MCF 10A (cell line): ENCODE measurements at regions not wholly inside any gene's neighbourhood (a gene's known extent, or its start where the extent isn't known, plus 50 kb on each side); places are given as distances from the start of the nearest gene placed in this dataset.

Experiments
- BruUV-seq: library from RNA; stranded (reverse); fragments of 400-500 nt; replicated peaks from 2 replicates; lab custom pipeline; 2021; lab: Mats Ljungman, UMichigan
- CTCF ChIA-PET: fragments of 300-600 bp; sonication (Branson Sonifier 250); formaldehyde crosslinking; extraction: SDS; loops from one replicate; lab custom pipeline; 2021; ENCODE audit warnings: antibody characterized with exemption, inconsistent platforms; lab: Yijun Ruan, JAX
- POLR2A ChIA-PET: fragments of 300-600, 350-650 bp; sonication (Branson Sonifier 250); formaldehyde crosslinking; extraction: SDS; loops from one replicate; lab custom pipeline; 2020; ENCODE audit warnings: antibody characterized with exemption, inconsistent platforms; lab: Yijun Ruan, JAX
- DNase-seq: peaks from one replicate; pipeline ENCODE4 v3.0.0-alpha.2; 2018; ENCODE audit not compliant: unreplicated experiment
- H3K27ac Mint-ChIP-seq: one replicate; pipeline ENCODE4 v1.8.0; 2022; ENCODE audit warnings: mild to moderate bottlenecking, low read depth, mixed read lengths; ENCODE audit not compliant: unreplicated experiment
- H3K27me3 Mint-ChIP-seq: one replicate; pipeline ENCODE4 v1.8.0; 2022; ENCODE audit warnings: mixed read lengths; ENCODE audit not compliant: insufficient read depth, unreplicated experiment
- H3K36me3 Mint-ChIP-seq: one replicate; pipeline ENCODE4 v1.8.0; 2022; ENCODE audit warnings: mild to moderate bottlenecking, moderate library complexity, mixed read lengths; ENCODE audit not compliant: insufficient read depth, unreplicated experiment
- H3K4me1 Mint-ChIP-seq: one replicate; pipeline ENCODE4 v1.8.0; 2022; ENCODE audit warnings: mixed read lengths; ENCODE audit not compliant: insufficient read depth, unreplicated experiment
- H3K4me3 Mint-ChIP-seq: one replicate; pipeline ENCODE4 v1.8.0; 2022; ENCODE audit warnings: mild to moderate bottlenecking, moderate library complexity, mixed read lengths; ENCODE audit not compliant: unreplicated experiment
- H3K9me3 Mint-ChIP-seq: one replicate; pipeline ENCODE4 v1.8.0; 2022; ENCODE audit warnings: mixed read lengths; ENCODE audit not compliant: unreplicated experiment
- CTCF ChIP-seq: fragments of 200-600 bp; IDR thresholded peaks from one replicate; pipeline ENCODE4 v1.8.0; 2022; ENCODE audit warnings: antibody characterized with exemption, mild to moderate bottlenecking; ENCODE audit not compliant: unreplicated experiment
- intact Hi-C: fragments of 100-400 bp; cut with micrococcal nuclease; formaldehyde crosslinking; loops from 2 replicates; pipeline ENCODE4 v1.14.1; 2022

GRCh38 chr6:142676027-142676443 lies 268.9 kb downstream of the HIVEP2 start:
- Mint-ChIP-seq H3K9me3 (no peaks in the 10 kb centered on the region), H3K27ac (no peak overlapping the region), H3K4me3 (no peak overlapping the region), H3K27me3 (peaks cover 33% of the 10 kb centered on the region), H3K4me1 (peaks cover 5% of the 10 kb centered on the region), H3K36me3 (no peaks in the 10 kb centered on the region)
- BruUV-seq, result no TSS peak
- intact Hi-C loops, result no loop called here
- TF ChIP-seq CTCF, result no peak
- POLR2A ChIA-PET, result no interaction called here
- CTCF ChIA-PET, result interaction anchor here (0.6 kb wide), 1 partner anchor 1025 kb away, joined by 3 read pairs; no protein-coding TSS in a partner anchor
- DNase-seq, result no peak

- intact Hi-C loops, result no loop called here
- ChIA-PET CTCF (interaction anchor here (0.7 kb wide), 1 partner anchor 203 kb away, joined by 3 read pairs; no protein-coding TSS in a partner anchor), POLR2A (interaction anchor here (0.7 to 1.0 kb wide), 3 partner anchors 16 to 1774 kb away, joined by 3 to 4 read pairs (median 3); no protein-coding TSS in a partner anchor)
- no peak overlapping the region for H3K27ac Mint-ChIP-seq
- no peak for TF ChIP-seq CTCF
- no peaks in the 10 kb centered on the region for H3K9me3 Mint-ChIP-seq
- H3K4me3 Mint-ChIP-seq, result no peak overlapping the region
- H3K27me3 Mint-ChIP-seq, result peaks cover 40% of the 10 kb centered on the region
- no peak for DNase-seq
- peaks cover 5% of the 10 kb centered on the region for H3K4me1 Mint-ChIP-seq
- BruUV-seq, result no TSS peak
- H3K36me3 Mint-ChIP-seq, result no peaks in the 10 kb centered on the region
These were observed 268.3 kb downstream of the HIVEP2 start for GRCh38 chr6:142676647-142677192.

DNA sequence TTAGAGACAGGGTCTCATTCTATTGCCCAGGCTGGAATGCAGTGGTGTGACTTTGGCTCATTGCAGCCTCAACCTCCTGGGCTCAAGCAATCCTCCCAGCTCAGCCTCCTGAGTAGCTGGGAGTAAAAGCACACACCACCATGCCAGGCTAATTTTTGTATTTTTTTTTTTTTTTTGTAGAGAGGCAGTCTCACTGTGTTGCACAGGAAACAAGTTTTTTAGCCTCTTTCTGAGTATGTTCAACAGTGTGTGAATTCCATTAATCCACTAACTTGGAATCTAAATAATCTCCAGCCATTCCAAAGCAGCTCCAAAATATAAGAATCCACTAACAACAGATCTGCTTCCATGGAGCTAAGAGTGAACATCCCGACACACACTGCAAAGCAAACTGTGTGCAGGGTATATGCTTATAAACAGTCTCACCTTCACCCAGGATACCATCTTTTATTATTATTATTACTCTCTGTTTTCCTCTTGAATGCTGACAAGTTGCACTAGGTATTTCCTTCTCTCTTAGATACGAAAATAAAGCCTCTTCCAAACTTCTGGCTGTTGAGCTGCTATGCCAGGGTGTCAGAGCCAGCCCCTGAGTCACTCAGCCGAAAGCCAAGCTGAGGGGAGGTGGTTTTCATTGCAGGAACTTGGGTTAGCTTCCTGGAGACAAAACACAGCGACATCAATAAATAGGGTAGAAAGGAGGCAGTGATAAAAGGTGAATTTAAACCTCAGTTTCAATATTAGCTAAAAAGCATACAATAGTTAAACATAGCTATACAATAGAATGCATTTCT lies 264.9 kb downstream of the HIVEP2 start:
- TF ChIP-seq CTCF, result no peak
- H3K36me3 Mint-ChIP-seq, result no peaks in the 10 kb centered on the region
- intact Hi-C loops, result no loop called here
- no peak for DNase-seq
- peaks cover 36% of the 10 kb centered on the region for H3K27me3 Mint-ChIP-seq
- CTCF ChIA-PET, result interaction anchor here (0.6 to 1.8 kb wide), 5 partner anchors 13 to 209 kb away, joined by 3 to 10 read pairs (median 3); no protein-coding TSS in a partner anchor
- POLR2A ChIA-PET, result interaction anchor here (0.6 kb wide), 1 partner anchor 723 kb away, joined by 3 read pairs; no protein-coding TSS in a partner anchor
- no peak overlapping the region for H3K27ac Mint-ChIP-seq
- no peak overlapping the region for H3K4me3 Mint-ChIP-seq
- BruUV-seq, result no TSS peak
- H3K9me3 Mint-ChIP-seq, result no peaks in the 10 kb centered on the region
- peaks cover 8% of the 10 kb centered on the region for H3K4me1 Mint-ChIP-seq

DNA sequence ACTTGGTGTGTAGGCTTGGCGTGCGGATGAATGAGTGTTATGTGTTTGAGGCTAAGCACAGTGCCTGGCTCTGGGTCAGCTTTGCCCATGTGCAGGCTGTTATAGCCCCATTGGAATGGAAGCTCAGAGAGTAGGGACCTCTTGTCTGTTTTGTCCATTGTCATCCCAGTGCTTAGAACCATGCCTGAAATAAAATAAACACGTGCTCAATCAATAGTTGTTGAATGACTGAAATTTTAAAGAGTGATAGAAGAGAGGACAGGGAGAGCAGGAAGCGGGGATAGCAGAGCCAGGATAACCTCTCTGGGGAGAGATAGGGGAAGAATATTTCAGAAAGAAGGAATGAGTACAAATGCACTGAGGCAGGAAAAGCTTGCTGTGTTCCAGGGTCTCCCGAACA lies 263.9 kb downstream of the HIVEP2 start:
- H3K9me3 Mint-ChIP-seq, result no peaks in the 10 kb centered on the region
- intact Hi-C loops, result no loop called here
- no peak for TF ChIP-seq CTCF
- ChIA-PET POLR2A (no interaction called here), CTCF (interaction anchor here (1.1 to 1.8 kb wide), 3 partner anchors 12 to 210 kb away, joined by 3 to 10 read pairs (median 7); no protein-coding TSS in a partner anchor)
- no peak for DNase-seq
- H3K27me3 Mint-ChIP-seq, result peaks cover 26% of the 10 kb centered on the region
- H3K27ac Mint-ChIP-seq, result no peak overlapping the region
- no peak overlapping the region for H3K4me3 Mint-ChIP-seq
- peaks cover 10% of the 10 kb centered on the region for H3K4me1 Mint-ChIP-seq
- no peaks in the 10 kb centered on the region for H3K36me3 Mint-ChIP-seq
- no TSS peak for BruUV-seq
